Left lung (tissue), 4 donors: ENCODE measurements at regions not wholly inside any gene's neighbourhood (a gene's known extent, or its start where the extent isn't known, plus 50 kb on each side); places are given as distances from the start of the nearest gene placed in this dataset.

ENCODE experiments used
- ATAC-seq: fragments of 200-7000 bp; cut with Tn5 transposase; one replicate; pipeline ENCODE4 v1.9.1; 2020; ENCODE audit warnings: moderate library complexity
- DNase-seq, 4 donors: peaks; one replicate each; pipeline ENCODE4 v3.0.0-alpha.2; 2013 to 2020
- H3K27ac ChIP-seq, 2 donors: fragments of 200-600 bp; sonication (generic) in 1 of 2; one replicate each; pipeline versions ENCODE4 v1.5.0 to v1.8.0; 2020 to 2021
- H3K27me3 ChIP-seq, 2 donors: fragments of 200-600 bp; sonication (generic) in 1 of 2; one replicate each; pipeline versions ENCODE4 v1.5.0 to v1.8.0; 2020 to 2021
- H3K36me3 ChIP-seq, 2 donors: fragments of 200-600 bp; sonication (generic) in 1 of 2; one replicate each; pipeline versions ENCODE4 v1.5.0 to v1.8.0; 2020 to 2021
- H3K4me1 ChIP-seq, 2 donors: fragments of 200-600 bp; one replicate each; pipeline ENCODE4 v1.8.0; 2021
- H3K4me3 ChIP-seq, 2 donors: fragments of 200-600 bp; sonication (generic) in 1 of 2; one replicate each; pipeline versions ENCODE4 v1.5.0 to v1.8.0; 2020 to 2021; ENCODE audit warnings: mild to moderate bottlenecking in 1 of 2
- H3K9me3 ChIP-seq, 2 donors: fragments of 200-600 bp; sonication (generic) in 1 of 2; one replicate each; pipeline versions ENCODE4 v1.5.0 to v1.8.0; 2020 to 2021
- CTCF ChIP-seq, 2 donors: fragments of 200-600 bp; sonication (generic) in 1 of 2; IDR thresholded peaks; one replicate each; pipeline versions ENCODE4 v1.5.0 to v1.8.0; 2021; ENCODE audit warnings: antibody characterized with exemption in 2 of 2
- intact Hi-C, 2 donors: fragments of 100-400 bp; cut with DNase I; formaldehyde crosslinking; loops; one replicate each; pipeline versions ENCODE4 v1.11.2 to v1.14.2; 2022
- donor health status: DM: no; HTN: yes; CAD: no.
- donor health status: DM: no; HTN: no; CAD: no.

GRCh38 chr7:153324094-153324493 lies 564.5 kb downstream of the ACTR3B start:
- intact Hi-C loops, result no loop called here
- no peak overlapping the region for H3K4me3 ChIP-seq
- peaks cover 0 to 5% of the 10 kb centered on the region in 2 donors for H3K9me3 ChIP-seq
- ATAC-seq, result no peak
- no peaks in the 10 kb centered on the region for H3K36me3 ChIP-seq
- no peaks in the 10 kb centered on the region for H3K4me1 ChIP-seq
- H3K27me3 ChIP-seq, result no peaks in the 10 kb centered on the region
- no peak for TF ChIP-seq CTCF (IDR thresholded peaks at IDR 0.05)
- H3K27ac ChIP-seq, result no peak overlapping the region
- DNase-seq, result no peak

DNA sequence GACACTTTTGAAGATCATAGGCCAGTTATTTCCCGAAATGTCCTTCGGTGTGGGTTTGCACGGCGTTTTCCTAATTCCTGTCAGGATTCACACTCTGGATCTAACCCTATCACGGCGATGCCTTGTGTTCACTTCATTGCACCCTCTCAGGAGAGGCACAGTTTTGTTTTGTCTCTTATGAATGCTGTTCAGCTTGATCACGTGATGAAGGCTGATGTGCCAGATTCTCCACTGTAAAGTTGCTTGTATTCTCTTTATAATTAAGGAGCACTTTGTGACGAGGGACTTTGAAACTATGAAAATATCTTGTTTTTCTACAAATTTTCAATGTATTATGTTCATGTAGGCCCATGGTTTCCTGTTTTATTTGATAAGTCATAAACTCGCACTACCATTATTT lies 568.1 kb downstream of the ACTR3B start:
- H3K9me3 ChIP-seq, result peaks cover 0 to 15% of the 10 kb centered on the region in 2 donors
- no peaks in the 10 kb centered on the region for H3K4me1 ChIP-seq
- no peak for TF ChIP-seq CTCF (IDR thresholded peaks at IDR 0.05)
- H3K27me3 ChIP-seq, result no peaks in the 10 kb centered on the region
- intact Hi-C loops, result no loop called here
- no peak overlapping the region for H3K27ac ChIP-seq
- DNase-seq (no peak), ATAC-seq (no peak)
- no peak overlapping the region for H3K4me3 ChIP-seq
- H3K36me3 ChIP-seq, result no peaks in the 10 kb centered on the region

DNA sequence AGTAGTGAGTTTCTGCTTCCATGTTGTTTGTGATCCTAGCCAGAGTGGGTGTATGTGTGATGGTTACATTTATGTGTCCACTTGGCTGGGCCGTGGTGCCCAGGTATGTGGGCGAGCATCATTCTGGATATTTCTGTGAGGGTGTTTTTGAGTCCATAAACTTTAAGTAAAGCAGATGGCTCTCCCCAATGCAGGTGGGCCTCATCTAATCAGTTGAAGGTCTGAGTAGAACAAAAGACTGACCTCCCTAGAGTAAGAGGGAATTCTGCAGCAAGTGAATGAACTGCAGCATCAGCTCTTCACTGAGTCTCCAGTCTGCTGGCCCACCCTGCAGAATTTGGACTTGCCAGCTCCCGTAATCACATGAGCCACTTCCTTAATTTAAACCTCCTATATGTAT lies 571.9 kb downstream of the ACTR3B start:
- no peak overlapping the region for H3K27ac ChIP-seq
- no peak for ATAC-seq
- TF ChIP-seq CTCF (IDR thresholded peaks at IDR 0.05), result no peak

DNA sequence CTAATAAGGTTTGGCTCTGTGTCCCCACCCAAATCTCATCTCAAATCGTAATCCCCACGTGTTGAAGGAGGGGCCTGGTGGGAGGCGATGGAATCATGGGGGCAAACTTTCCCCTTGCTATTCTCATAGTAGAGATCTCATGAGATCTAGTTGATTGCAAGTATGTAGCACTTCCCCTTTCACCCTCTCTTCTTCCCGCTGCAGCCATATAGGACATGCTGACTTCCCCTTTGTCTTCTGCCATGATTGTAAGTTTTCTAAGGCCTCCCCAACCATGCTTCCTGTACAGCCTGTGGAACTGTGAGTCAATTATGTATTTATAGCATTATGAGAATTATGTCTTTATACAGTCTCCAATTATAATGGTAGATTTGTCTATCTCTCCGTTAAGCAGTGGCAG lies 594.5 kb downstream of the ACTR3B start:
- Histone ChIP-seq H3K9me3 (peaks cover 0 to 9% of the 10 kb centered on the region in 2 donors), H3K4me3 (no peak overlapping the region), H3K27me3 (no peaks in the 10 kb centered on the region), H3K27ac (no peak overlapping the region), H3K36me3 (no peaks in the 10 kb centered on the region), H3K4me1 (no peaks in the 10 kb centered on the region)
- no peak for TF ChIP-seq CTCF (IDR thresholded peaks at IDR 0.05)
- ATAC-seq, result no peak
- intact Hi-C loops, result no loop called here
- DNase-seq, result no peak

More for the DNA sequence above, 571.9 kb downstream of the ACTR3B start:
- intact Hi-C loops, result no loop called here
- Histone ChIP-seq H3K4me1 (no peaks in the 10 kb centered on the region), H3K4me3 (no peak overlapping the region), H3K36me3 (no peaks in the 10 kb centered on the region), H3K9me3 (peaks cover 0 to 15% of the 10 kb centered on the region in 2 donors), H3K27me3 (no peaks in the 10 kb centered on the region)
- no peak for DNase-seq

GRCh38 chr7:153370092-153370491 lies 610.5 kb downstream of the ACTR3B start:
- H3K4me1 ChIP-seq, result no peaks in the 10 kb centered on the region
- H3K9me3 ChIP-seq, result peaks cover 0 to 18% of the 10 kb centered on the region in 2 donors
- DNase-seq (no peak), ATAC-seq (no peak)
- no peak overlapping the region for H3K4me3 ChIP-seq
- no peak for TF ChIP-seq CTCF (IDR thresholded peaks at IDR 0.05)
- no peak overlapping the region for H3K27ac ChIP-seq
- no peaks in the 10 kb centered on the region for H3K36me3 ChIP-seq
- no peaks in the 10 kb centered on the region for H3K27me3 ChIP-seq
- intact Hi-C loops, result no loop called here
